ENCODE measurements at regions not wholly inside any gene's neighbourhood (a gene's known extent, or its start where the extent isn't known, plus 50 kb on each side); places are given as distances from the start of the nearest gene placed in this dataset.

DNA sequence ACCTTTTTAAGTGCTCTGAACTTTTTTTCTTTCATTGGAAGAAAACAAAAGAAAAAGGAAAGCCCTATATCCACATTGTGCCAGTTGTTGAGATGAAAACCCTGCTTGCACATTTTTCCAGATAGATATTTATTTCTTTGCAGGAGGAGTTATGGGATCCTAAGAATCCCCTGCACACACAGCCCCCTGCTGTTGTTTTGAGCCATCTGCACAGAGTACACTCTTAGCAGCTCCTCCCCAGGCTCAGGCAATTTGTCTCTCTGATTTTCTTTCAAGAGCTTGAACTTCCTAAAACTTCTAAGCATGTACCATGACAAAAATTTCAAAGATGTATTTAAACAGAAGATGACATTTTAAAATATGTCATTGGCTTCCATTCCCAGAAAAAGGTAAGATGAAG lies 436.9 kb downstream of the METTL4 start:
- ChIA-PET POLR2A (no interaction called here), CTCF (interaction anchor here (1.5 kb wide), 1 partner anchor 17 kb away, joined by 5 read pairs; no protein-coding TSS in a partner anchor)
- H3K36me3 ChIP-seq (replicated peaks in 1 of 2; ENCODE audit: control insufficient read depth in 1 of 2, insufficient read depth in 2 of 2, low read length in 1 of 2): no peaks in the 10 kb centered on the region
- H3K4me2 ChIP-seq: no peak overlapping the region
- H3K4me3 ChIP-seq (ENCODE audit: low read depth in 2 of 2, low read length in 1 of 2): no peak overlapping the region
- no peak for DNase-seq
- H2AFZ ChIP-seq (ENCODE audit: low read depth): no peak overlapping the region
- H3K4me1 ChIP-seq (ENCODE audit: control insufficient read depth in 1 of 2, insufficient read depth in 2 of 2, low read depth in 1 of 2, low read length in 1 of 2): no peaks in the 10 kb centered on the region
- no peaks in the 10 kb centered on the region for H3F3A ChIP-seq (replicated peaks; ENCODE audit: insufficient read depth)
- TF ChIP-seq YY1 (IDR thresholded peaks at IDR 0.05; ENCODE audit: low read depth) (no peak), ELF1 (IDR thresholded peaks at IDR 0.05) (no peak), EZH2phosphoT487 (IDR thresholded peaks at IDR 0.05; ENCODE audit: borderline replicate concordance, low read depth) (no peak), SIN3A (IDR thresholded peaks at IDR 0.05; ENCODE audit: borderline replicate concordance, low read depth, low read length) (no peak), CHD2 (IDR thresholded peaks at IDR 0.05; ENCODE audit: low read length, partially characterized antibody) (no peak), TEAD4 (IDR thresholded peaks at IDR 0.05; ENCODE audit: borderline replicate concordance, insufficient read depth) (no peak), RCOR1 (IDR thresholded peaks at IDR 0.05; ENCODE audit: low read length) (no peak), RFX5 (IDR thresholded peaks at IDR 0.05; ENCODE audit: low read length) (no peak), NFIC (IDR thresholded peaks at IDR 0.05; ENCODE audit: borderline replicate concordance) (no peak)
- TF ChIP-seq, protein P1, sequence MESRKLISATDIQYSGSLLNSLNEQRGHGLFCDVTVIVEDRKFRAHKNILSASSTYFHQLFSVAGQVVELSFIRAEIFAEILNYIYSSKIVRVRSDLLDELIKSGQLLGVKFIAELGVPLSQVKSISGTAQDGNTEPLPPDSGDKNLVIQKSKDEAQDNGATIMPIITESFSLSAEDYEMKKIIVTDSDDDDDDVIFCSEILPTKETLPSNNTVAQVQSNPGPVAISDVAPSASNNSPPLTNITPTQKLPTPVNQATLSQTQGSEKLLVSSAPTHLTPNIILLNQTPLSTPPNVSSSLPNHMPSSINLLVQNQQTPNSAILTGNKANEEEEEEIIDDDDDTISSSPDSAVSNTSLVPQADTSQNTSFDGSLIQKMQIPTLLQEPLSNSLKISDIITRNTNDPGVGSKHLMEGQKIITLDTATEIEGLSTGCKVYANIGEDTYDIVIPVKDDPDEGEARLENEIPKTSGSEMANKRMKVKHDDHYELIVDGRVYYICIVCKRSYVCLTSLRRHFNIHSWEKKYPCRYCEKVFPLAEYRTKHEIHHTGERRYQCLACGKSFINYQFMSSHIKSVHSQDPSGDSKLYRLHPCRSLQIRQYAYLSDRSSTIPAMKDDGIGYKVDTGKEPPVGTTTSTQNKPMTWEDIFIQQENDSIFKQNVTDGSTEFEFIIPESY (IDR thresholded peaks at IDR 0.05; ENCODE audit: borderline replicate concordance, low read depth): no peak
- TF ChIP-seq, protein P2, sequence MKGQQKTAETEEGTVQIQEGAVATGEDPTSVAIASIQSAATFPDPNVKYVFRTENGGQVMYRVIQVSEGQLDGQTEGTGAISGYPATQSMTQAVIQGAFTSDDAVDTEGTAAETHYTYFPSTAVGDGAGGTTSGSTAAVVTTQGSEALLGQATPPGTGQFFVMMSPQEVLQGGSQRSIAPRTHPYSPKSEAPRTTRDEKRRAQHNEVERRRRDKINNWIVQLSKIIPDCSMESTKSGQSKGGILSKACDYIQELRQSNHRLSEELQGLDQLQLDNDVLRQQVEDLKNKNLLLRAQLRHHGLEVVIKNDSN (IDR thresholded peaks at IDR 0.05; ENCODE audit: borderline replicate concordance, low read depth): no peak
- H3K27ac ChIP-seq (ENCODE audit: low read depth in 2 of 2, low read length in 1 of 2): no peak overlapping the region
- H3K27me3 ChIP-seq (ENCODE audit: insufficient read depth): no peaks in the 10 kb centered on the region
- no peaks in the 10 kb centered on the region for H3K9me3 ChIP-seq
- no peaks in the 10 kb centered on the region for H4K20me1 ChIP-seq (ENCODE audit: insufficient read depth)
- no peaks in the 10 kb centered on the region for H3K9me2 ChIP-seq
- H3K9ac ChIP-seq: no peak overlapping the region
- H3K79me2 ChIP-seq (ENCODE audit: insufficient read depth): no peaks in the 10 kb centered on the region

DNA sequence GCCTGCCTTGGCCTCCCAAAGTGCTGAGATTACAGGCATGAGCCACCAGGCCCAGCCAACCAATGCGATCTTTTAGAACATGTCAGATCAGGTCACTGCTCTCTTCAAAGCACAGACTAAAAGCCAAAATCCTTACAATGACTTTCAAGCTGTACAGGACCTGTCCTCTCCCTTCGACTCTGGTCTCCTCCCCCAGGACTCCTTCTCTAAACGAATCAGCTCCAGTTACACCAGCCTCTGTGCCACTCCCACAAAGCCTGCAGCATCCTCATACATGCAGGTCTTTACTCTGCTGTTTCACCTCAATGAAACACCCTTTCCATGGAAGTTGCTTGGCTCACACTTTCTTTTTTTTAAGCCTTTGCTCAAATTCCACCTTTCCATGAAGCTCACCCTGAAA lies 436.0 kb downstream of the METTL4 start:
- no peaks in the 10 kb centered on the region for H3K27me3 ChIP-seq (ENCODE audit: insufficient read depth)
- H3K4me1 ChIP-seq (ENCODE audit: control insufficient read depth in 1 of 2, insufficient read depth in 2 of 2, low read depth in 1 of 2, low read length in 1 of 2): no peaks in the 10 kb centered on the region
- POLR2A ChIA-PET: no interaction called here
- no peak for DNase-seq
- no peak overlapping the region for H3K9ac ChIP-seq
- H3K4me3 ChIP-seq (ENCODE audit: low read depth in 2 of 2, low read length in 1 of 2): no peak overlapping the region
- no peaks in the 10 kb centered on the region for H4K20me1 ChIP-seq (ENCODE audit: insufficient read depth)
- 0% methylated on average over 3 of the region's 3 CpGs for WGBS (ENCODE audit: low lambda C conversion rate)
- no peaks in the 10 kb centered on the region for H3K9me2 ChIP-seq
- no peaks in the 10 kb centered on the region for H3K9me3 ChIP-seq
- no peak overlapping the region for H3K27ac ChIP-seq (ENCODE audit: low read depth in 2 of 2, low read length in 1 of 2)
- no peak overlapping the region for H2AFZ ChIP-seq (ENCODE audit: low read depth)
- H3K79me2 ChIP-seq (ENCODE audit: insufficient read depth): no peaks in the 10 kb centered on the region
- H3K4me2 ChIP-seq: no peak overlapping the region
- H3F3A ChIP-seq (replicated peaks; ENCODE audit: insufficient read depth): no peaks in the 10 kb centered on the region
- no peaks in the 10 kb centered on the region for H3K36me3 ChIP-seq (replicated peaks in 1 of 2; ENCODE audit: control insufficient read depth in 1 of 2, insufficient read depth in 2 of 2, low read length in 1 of 2)
- TF ChIP-seq GABPA (IDR thresholded peaks at IDR 0.05; ENCODE audit: low read depth) (no peak), NFIC (IDR thresholded peaks at IDR 0.05; ENCODE audit: borderline replicate concordance) (no peak), ELF1 (IDR thresholded peaks at IDR 0.05) (no peak), CHD2 (IDR thresholded peaks at IDR 0.05; ENCODE audit: low read length, partially characterized antibody) (no peak)
- TF ChIP-seq, protein P3, sequence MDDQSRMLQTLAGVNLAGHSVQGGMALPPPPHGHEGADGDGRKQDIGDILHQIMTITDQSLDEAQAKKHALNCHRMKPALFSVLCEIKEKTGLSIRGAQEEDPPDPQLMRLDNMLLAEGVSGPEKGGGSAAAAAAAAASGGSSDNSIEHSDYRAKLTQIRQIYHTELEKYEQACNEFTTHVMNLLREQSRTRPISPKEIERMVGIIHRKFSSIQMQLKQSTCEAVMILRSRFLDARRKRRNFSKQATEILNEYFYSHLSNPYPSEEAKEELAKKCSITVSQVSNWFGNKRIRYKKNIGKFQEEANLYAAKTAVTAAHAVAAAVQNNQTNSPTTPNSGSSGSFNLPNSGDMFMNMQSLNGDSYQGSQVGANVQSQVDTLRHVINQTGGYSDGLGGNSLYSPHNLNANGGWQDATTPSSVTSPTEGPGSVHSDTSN (IDR thresholded peaks at IDR 0.05): no peak
- CTCF ChIA-PET: no interaction called here

All from SK-N-SH (cell line).